ENCODE measurements at regions not wholly inside any gene's neighbourhood (a gene's known extent, or its start where the extent isn't known, plus 50 kb on each side); places are given as distances from the start of the nearest gene placed in this dataset.

DNA sequence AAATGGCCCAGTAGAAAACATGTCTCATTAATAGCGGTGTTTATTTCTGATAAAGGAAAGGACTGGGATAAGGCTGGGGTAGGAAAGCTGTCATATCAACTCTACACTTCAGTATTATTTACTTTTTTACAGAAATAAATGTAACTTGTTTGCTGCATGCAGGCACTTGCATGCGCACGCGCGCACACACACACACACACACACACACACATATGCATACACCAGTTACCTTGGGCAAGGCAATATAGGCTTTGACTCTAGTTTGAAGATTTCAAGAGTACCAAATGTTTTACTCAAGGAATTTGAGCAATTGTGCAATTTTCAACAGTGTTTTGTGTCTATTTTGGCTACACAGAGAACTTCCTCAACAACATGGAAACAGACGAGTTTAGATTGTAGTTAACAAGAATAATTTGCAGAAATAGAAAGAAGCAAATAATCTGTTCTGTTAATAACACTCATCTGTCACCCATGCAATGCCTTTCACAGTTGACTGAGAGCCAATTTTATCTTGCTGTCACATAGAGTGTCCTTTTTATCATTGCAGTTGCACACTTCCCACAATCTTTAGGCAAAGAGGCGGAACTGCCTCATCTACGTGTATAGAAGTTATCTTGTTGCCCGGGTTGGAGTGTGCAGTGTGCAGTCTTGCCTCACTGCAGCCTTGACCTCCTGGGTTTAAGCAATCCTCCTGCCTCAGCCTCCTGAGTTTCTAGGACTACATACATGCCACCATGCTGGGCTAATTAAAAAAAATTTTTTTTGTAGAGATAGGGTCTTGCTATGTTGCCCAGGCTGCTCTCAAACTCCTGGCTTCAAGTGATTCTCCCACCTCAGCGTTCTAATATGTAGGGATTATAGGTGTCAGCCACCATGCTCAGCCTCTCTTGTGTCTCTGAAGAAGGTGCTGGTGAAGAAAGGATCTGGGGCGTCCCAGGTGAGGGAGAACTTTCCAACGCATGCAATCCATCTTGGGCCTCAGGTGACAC is 64.6 kb upstream of the GPCPD1 start (continued):
- TF ChIP-seq SAP30 (IDR thresholded peaks at IDR 0.05; ENCODE audit: borderline replicate concordance, insufficient read depth, low read depth, low read length, poor library complexity, severe bottlenecking) (no peak), SP1 (CRISPR knock-in tag; IDR thresholded peaks at IDR 0.05) (peak; percentile 56; the same call in 1 of the 2 replicates), ZNF644 (tag; IDR thresholded peaks at IDR 0.05; ENCODE audit: low read depth) (peak; percentile 50; the same call in 1 of the 2 replicates), STAT6 (CRISPR knock-in tag; IDR thresholded peaks at IDR 0.05) (no peak), HDAC2 (IDR thresholded peaks at IDR 0.05) (peak; percentile 82; the same call in 1 of the 2 replicates), KAT8 (IDR thresholded peaks at IDR 0.05; ENCODE audit: low read depth) (no peak), PRMT5 (CRISPR knock-in tag; IDR thresholded peaks at IDR 0.05) (no peak), CBX2 (IDR thresholded peaks at IDR 0.05; ENCODE audit: insufficient read depth, low read length, poor library complexity, severe bottlenecking) (no peak), EP400 (IDR thresholded peaks at IDR 0.05) (0 out of 2 replicates have a peak, but pooled peaks have one; percentile 22), CEBPB (tag; IDR thresholded peaks at IDR 0.05) (peak; percentile 88), HDAC1 (IDR thresholded peaks at IDR 0.05) (peak in 1 of 2 experiments; percentile 55; a peak in 1 of 4 replicates), MNT (conservative IDR thresholded peaks at IDR 0.05) (peak in 1 of 2 experiments; percentile 18; a peak in 1 of 4 replicates), NCOA1 (IDR thresholded peaks at IDR 0.05; ENCODE audit: low read depth) (peak; percentile 68; the same call in 1 of the 2 replicates), MTF1 (CRISPR knock-in tag; IDR thresholded peaks at IDR 0.05; ENCODE audit: borderline replicate concordance) (peak; percentile 91), POLR2A (conservative IDR thresholded peaks at IDR 0.05) (no peak), HMBOX1 (IDR thresholded peaks at IDR 0.05) (0 out of 2 replicates have a peak, but pooled peaks have one; percentile 30), ZNF274 (IDR thresholded peaks at IDR 0.05; ENCODE audit: borderline replicate concordance, low read depth, low read length) (no peak), CXXC5 (CRISPR knock-in tag; IDR thresholded peaks at IDR 0.05) (peak; percentile 66), RAD21 (CRISPR knock-in tag; conservative IDR thresholded peaks at IDR 0.05 in 1 of 2, IDR thresholded peaks at IDR 0.05 in 1 of 2) (no peak), CTBP1 (IDR thresholded peaks at IDR 0.05; ENCODE audit: borderline replicate concordance) (peak; percentile 56; the same call in 1 of the 2 replicates)
- TF ChIP-seq, protein P1, sequence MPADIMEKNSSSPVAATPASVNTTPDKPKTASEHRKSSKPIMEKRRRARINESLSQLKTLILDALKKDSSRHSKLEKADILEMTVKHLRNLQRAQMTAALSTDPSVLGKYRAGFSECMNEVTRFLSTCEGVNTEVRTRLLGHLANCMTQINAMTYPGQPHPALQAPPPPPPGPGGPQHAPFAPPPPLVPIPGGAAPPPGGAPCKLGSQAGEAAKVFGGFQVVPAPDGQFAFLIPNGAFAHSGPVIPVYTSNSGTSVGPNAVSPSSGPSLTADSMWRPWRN (IDR thresholded peaks at IDR 0.05; ENCODE audit: low read depth), result 0 out of 2 replicates have a peak, but pooled peaks have one; percentile 22

Data from K562 (cell line).